HG03135 (cell line): ENCODE measurements at regions not wholly inside any gene's neighbourhood (a gene's known extent, or its start where the extent isn't known, plus 50 kb on each side); places are given as distances from the start of the nearest gene placed in this dataset.
"Not testable (repeated sequence)": the region's sequence is repeated elsewhere in the genome, so short reads cannot be mapped to it uniquely, and the experiment has no call there.

ENCODE experiments used
- ATAC-seq: cut with Tn5 transposase; IDR thresholded peaks from one replicate; pipeline ENCODE4 v1.9.1; 2021; ENCODE audit warnings: mild to moderate bottlenecking, moderate library complexity; ENCODE audit not compliant: unreplicated experiment

- ATAC-seq = no peak
Measured at GRCh38 chr16:88128556-88128955, 177.3 kb downstream of the BANP start.

- ATAC-seq = not testable (repeated sequence)
Measured at GRCh38 chr16:88129133-88129532, 177.9 kb downstream of the BANP start.

DNA sequence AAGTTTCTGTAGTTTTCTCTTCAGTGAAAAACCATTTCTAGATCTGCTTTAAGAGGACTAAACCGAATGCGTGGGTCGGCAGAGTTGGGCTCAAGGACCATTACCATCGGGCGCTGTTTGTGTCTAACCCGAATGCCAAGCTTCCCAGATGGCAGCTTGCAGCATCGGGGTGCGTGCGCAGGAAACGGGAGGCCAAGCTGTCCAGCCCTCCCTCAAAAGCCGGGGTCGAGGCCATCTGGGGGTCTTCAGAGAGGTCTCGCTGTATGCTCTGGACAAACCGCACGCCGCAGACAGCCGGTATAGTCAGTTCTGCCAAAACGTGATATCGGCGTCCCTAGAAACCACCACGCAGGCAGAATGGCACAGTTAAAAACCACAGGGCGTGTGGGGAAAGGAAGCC is 178.8 kb downstream of the BANP start:
- no peak for ATAC-seq

DNA sequence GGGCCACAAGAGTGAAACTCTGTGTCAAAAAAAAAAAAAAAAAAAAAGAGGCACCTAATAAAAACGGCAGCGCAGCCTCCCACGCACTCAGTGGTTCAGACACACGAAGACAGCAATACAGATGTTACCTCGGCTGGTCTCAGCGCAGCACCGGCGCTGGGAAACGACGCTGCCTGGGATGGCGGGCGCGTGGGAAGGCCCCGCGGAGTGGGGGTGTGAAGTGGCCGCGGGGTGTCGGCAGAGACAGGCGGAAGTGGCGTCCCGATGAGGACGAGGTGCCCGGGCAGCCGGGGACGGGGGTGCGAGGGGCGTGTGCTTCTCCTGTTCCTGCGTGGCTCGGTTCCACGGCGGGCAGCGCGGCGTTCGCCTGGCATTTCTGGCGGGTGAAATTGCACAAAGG is 179.4 kb downstream of the BANP start:
- no peak for ATAC-seq

DNA sequence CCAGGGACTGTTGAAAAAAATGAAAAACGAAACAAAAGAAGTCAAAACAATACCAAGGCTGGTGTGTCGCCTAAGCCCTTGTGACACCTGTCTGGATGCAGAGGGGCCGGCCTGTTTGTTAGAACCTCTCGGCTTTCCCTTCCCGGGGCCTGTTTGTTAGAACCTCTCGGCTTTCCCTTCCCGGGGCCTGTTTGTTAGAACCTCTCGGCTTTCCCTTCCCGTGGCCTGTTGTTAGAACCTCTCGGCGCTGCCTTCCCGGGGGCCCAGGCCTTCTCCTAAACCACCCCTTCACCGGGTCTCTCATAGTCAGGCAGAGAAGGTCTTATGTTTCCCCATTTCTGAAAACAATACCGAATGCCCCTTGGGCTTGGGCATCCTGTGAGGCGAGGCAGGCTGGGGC is 180.0 kb downstream of the BANP start:
- ATAC-seq = no peak

GRCh38 chr16:88131966-88132365 is 180.7 kb downstream of the BANP start:
- ATAC-seq = no peak

DNA sequence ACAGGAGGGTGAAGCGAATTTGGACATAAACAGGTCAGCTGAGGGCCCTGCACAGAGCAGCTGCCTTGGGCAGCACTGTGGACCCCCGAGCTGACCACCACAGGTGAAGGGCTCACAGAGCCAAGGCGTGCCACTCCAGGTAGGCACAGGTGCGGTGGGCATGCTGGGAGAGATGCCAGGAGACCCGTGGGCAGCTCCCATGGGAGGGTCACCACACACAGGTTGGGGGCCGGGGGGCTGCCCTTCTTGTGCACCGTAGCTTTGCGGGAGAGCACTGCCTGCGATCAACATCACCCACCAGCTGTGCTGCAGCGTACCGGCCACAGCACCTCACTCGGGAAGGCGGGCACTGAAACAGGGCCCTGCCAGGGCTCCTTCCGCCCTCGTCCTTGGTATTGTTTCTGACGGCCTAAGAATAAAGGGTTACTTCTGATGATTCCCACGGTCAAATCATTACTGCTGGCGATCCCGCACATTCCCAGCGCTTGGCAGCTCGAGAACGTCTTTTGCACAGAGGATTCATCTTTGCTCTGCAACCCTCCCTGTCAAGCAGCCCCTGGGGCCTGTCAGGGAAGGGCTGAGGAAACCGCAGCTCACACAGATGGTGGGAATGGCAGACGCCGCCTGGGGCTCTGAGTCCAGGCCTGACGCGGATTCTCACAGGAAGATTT is 181.7 kb downstream of the BANP start:
- no peak for ATAC-seq

- no peak for ATAC-seq
Measured at GRCh38 chr16:88133507-88133843, 182.2 kb downstream of the BANP start.

DNA sequence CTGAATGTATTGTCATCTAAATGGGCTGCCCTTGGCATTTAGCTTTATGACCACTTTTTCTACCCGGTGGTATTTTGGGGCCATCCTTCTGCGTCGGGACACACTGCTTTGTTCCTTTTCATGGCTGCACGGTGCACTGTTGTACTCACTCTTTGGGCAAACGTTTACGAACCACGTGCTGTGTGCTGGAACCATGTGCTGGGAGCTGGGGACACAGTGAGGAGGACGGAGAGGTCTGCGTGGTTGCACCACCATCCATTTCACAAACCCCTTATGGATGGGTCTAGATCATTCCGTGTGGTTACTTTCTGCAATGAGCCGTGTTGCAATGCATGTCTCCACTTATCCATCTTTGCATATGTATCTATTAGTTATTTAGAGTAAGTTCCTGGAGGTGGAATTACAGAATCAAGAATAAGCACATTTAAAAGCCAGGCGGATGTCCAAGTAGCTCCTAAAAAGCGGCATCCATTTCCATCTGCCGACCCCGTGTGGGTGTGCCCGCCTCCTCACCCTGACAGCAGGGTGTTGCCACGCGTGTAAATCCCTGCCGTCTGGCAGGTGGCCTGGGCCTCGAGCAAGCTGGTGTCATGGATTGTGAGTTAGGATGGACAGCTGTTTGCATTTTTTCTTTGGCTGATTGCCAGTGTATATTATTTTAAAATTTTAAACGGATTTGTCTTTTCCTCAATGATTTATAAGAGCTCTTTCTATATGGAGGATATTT is 183.1 kb downstream of the BANP start:
- ATAC-seq = not testable (repeated sequence)

DNA sequence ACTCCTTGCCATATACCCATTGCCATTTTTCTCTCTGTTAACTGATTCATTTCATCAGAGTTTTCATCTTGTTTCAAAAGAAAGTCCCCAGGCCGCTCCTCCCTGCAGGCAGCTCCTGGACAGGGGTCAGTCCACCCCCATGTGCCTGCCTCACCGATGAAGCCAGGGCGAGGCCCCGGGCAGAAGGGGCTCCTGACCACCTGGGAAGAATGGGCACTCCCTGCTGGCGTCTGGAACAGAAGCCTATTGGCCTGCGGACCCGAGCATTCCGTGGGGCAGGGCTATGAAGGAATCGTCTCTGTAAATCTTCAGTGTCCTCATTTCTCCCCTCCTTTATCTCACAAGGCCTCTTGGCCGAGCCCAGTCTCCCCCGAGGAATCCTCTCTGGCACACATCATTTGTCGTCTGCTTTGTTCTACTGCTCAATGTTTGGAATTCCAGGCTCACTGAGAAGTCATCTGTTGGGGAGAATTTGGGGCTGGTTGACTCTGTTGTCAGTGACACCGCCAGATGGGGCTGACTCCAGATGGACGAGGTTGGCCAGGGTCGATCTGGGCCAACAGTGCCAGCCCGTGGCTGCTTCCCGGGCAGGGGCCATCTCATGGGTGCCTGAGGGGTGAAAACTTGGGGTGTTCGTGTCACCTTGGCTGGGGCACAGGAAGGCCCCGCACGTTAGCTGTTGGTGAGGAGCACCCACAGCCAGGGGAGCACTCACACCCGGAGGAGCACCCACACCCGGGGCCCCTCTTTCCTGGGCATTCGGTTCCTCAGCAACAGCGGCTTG is 183.9 kb downstream of the BANP start:
- not testable (repeated sequence) for ATAC-seq

DNA sequence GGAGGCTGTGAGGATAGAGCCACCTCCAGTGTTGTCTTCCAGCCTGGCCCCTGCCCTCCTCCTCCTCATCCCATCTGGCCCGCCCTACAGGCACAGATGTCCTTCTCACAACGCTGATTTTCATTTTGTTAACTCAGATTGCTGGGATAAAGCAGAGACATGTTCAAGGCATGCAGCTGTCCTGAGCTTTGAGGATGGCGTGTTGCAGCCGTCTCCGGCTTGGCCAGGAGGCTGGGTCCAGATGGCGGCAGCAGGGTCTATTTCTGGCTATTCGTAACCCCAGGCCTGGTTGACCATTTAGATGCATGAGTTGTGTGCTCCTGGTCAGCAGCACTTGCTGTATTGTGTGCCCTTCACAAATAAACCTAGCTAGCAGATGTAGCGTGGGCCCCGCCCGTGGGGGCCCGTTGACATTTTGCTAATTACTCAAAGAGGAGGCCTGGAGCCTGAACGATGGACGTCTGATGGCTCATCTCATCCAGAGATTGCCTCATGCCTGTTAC is 185.0 kb downstream of the BANP start:
- not testable (repeated sequence) for ATAC-seq

DNA sequence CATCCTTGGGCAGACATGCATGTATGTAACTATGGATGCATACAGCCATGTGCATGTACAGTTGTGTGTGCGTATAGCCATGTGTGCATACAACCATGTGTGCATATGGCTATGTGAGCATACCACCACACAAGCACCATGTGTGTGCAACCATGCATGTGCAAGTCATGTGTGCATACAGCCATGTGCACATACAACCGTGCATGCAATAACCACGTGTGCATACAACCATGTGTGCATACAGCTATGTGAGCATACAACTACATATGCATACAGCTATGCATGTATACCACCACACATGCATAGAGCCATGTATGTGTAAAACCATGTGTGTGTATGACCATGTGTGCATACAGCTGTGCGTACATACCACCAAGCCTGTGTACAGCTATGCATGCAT is 185.7 kb downstream of the BANP start:
- ATAC-seq = not testable (repeated sequence)

DNA sequence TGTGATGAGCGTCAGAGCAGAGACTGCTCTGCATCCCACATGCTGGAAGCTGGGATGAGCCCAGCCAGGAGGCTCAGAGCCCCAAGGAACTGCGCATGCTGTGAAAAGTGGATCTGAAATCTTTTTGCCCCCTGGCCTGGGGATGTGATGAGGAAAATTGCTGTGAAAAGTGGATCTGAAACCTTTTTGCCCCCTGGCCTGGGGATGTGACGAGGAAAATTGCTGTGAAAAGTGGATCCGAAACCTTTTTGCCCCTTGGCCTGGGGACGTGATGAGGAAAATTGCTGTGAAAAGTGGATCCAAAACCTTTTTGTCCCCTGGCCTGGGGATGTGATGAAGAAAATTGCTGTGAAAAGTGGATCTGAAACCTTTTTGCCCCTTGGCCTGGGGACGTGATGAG is 187.9 kb downstream of the BANP start:
- not testable (repeated sequence) for ATAC-seq

- not testable (repeated sequence) for ATAC-seq
Measured at GRCh38 chr16:88140195-88140594, 189.0 kb downstream of the BANP start.

DNA sequence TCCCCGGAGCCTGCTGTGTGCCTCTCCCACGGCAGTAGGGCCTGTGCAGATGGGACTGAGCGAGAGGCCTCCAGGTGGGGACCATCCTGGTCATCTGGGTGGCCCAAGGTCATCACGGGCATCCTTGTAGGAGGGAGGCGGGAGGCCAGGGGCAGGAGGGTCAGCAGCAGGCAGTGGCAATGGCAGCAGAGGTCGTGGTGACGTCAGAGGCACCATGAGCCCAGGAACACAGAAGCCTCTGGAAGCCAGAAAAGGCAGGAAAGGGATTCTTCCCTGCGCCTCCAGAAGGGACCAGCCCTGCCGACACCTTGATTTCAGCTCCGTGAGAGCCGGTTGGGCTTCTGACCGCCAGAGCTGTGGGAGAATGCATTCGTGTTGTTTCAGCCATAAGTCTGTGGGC is 190.3 kb downstream of the BANP start:
- no peak for ATAC-seq

DNA sequence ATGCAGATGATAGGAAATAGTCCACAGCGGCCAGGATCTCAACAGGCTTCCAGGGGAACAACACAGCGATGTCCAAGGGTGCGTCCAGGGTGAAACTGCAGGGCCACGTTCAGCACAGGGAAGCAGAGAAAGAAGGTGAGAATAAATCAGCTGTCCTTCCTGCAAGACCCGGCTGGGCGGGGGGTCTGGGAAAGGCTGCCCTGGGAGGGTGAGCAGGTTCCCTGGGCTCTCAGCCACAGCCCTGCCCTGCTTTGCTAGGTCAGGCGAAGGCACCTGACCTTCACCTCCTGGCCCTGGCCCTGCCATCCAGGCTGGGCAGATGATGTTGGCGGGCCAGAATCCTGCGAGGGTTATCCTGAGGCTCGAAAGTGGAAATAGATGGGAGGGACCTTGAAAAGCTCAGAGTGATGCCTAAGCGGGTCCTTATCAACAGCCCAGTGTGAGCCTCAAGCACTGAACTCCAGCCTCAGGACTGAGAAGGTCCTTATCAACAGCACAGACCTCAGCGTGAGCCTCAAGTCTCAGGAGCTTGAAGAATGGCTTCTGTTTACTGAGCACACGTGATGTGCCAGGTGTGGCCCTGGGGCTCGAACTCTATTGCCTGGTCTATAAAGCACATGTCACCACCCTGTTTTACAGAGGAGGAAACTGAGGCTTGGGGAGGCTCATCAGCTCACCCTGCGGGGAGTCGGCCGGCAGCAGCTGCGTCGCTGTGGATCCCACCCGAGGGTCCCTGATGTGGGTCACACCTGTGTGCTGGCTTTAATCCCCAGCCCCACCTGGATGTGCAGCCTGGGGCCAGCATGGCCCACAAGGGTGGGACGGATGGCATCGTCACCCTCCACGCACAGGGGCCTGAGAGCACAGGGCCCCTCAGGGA is 191.1 kb downstream of the BANP start:
- ATAC-seq = not testable (repeated sequence)

GRCh38 chr16:88143122-88144027 is 192.1 kb downstream of the BANP start:
- not testable (repeated sequence) for ATAC-seq

- ATAC-seq = no peak
Measured at GRCh38 chr16:88144028-88144511, 192.8 kb downstream of the BANP start.

GRCh38 chr16:88145376-88145775 is 194.1 kb downstream of the BANP start:
- not testable (repeated sequence) for ATAC-seq
